Panc1 (cell line): ENCODE measurements at regions not wholly inside any gene's neighbourhood (a gene's known extent, or its start where the extent isn't known, plus 50 kb on each side); places are given as distances from the start of the nearest gene placed in this dataset.

Experiments
- CTCF ChIP-seq: fragments of 450-650 bp; IDR thresholded peaks from 2 replicates; pipeline ENCODE4 v1.5.1; 2017; ENCODE audit warnings: mild to moderate bottlenecking
- POLR2AphosphoS5 ChIP-seq: IDR thresholded peaks from 2 replicates; pipeline ENCODE4 v1.6.1; 2012; ENCODE audit warnings: mild to moderate bottlenecking, low read depth, low read length, moderate library complexity
- REST ChIP-seq, 2 experiments: IDR thresholded peaks; 2 replicates each; pipeline ENCODE4 v1.6.1; 2011 to 2012; ENCODE audit warnings: low read depth in 2 of 2, control low read depth in 1 of 2, low read length in 1 of 2, mild to moderate bottlenecking in 1 of 2, moderate library complexity in 1 of 2; ENCODE audit not compliant: insufficient read depth in 1 of 2
- SIN3A ChIP-seq: IDR thresholded peaks from 2 replicates; pipeline ENCODE4 v1.6.1; 2012; ENCODE audit warnings: low read depth, mild to moderate bottlenecking, low read length, moderate library complexity, borderline replicate concordance; ENCODE audit not compliant: insufficient read depth
- TCF7L2 ChIP-seq: IDR thresholded peaks from 2 replicates; pipeline ENCODE4 v1.6.1; 2011; ENCODE audit warnings: mild to moderate bottlenecking, low read depth, low read length, inconsistent platforms

GRCh38 chr14:62062645-62063044, 300.4 kb downstream of the SNAPC1 start:
- TF ChIP-seq CTCF (no peak), REST (IDR thresholded peaks at IDR 0.05; ENCODE audit: insufficient read depth in 1 of 2, low read depth in 2 of 2, low read length in 1 of 2) (no peak), POLR2AphosphoS5 (no peak), SIN3A (no peak), TCF7L2 (no peak)
